ENCODE measurements at regions not wholly inside any gene's neighbourhood (a gene's known extent, or its start where the extent isn't known, plus 50 kb on each side); places are given as distances from the start of the nearest gene placed in this dataset.
"Not testable (repeated sequence)": the region's sequence is repeated elsewhere in the genome, so short reads cannot be mapped to it uniquely, and the experiment has no call there.

- no peak for ATAC-seq (ENCODE audit: low read depth in 2 of 2)
- Histone ChIP-seq H3K4me1 (ENCODE audit: control insufficient read depth, insufficient read depth, low read length, poor library complexity, severe bottlenecking) (no peaks in the 10 kb centered on the region), H3K4me3 (ENCODE audit: low read depth, low read length) (no peak overlapping the region), H3K27ac (ENCODE audit: insufficient read depth, low read length, poor library complexity, severe bottlenecking) (no peak overlapping the region), H3K36me3 (ENCODE audit: control insufficient read depth, insufficient read depth, low read length) (no peaks in the 10 kb centered on the region), H3K27me3 (ENCODE audit: control insufficient read depth, insufficient read depth, low read length) (peaks cover 8% of the 10 kb centered on the region), H3K9me3 (ENCODE audit: control insufficient read depth in 2 of 2, low read length in 2 of 2) (no peaks in the 10 kb centered on the region)
- no peak for DNase-seq
- Mint-ChIP-seq H3K27ac (no peak overlapping the region), H3K9me3 (peaks cover 0 to 3% (median 0%) of the 10 kb centered on the region in 7 donors), H3K4me1 (no peaks in the 10 kb centered on the region), H3K4me3 (no peak overlapping the region), H3K36me3 (no peaks in the 10 kb centered on the region), H3K27me3 (peaks cover 13% of the 10 kb centered on the region)
These were observed 184.6 kb upstream of the SRD5A2 start for GRCh38 chr2:31765078-31765945.

- Histone ChIP-seq H3K27me3 (ENCODE audit: control insufficient read depth, insufficient read depth, low read length) (peaks cover 8% of the 10 kb centered on the region), H3K9me3 (ENCODE audit: control insufficient read depth in 2 of 2, low read length in 2 of 2) (no peaks in the 10 kb centered on the region), H3K4me3 (ENCODE audit: low read depth, low read length) (no peak overlapping the region), H3K4me1 (ENCODE audit: control insufficient read depth, insufficient read depth, low read length, poor library complexity, severe bottlenecking) (no peaks in the 10 kb centered on the region), H3K27ac (ENCODE audit: insufficient read depth, low read length, poor library complexity, severe bottlenecking) (no peak overlapping the region), H3K36me3 (ENCODE audit: control insufficient read depth, insufficient read depth, low read length) (no peaks in the 10 kb centered on the region)
- Mint-ChIP-seq H3K27me3 (peaks cover 13% of the 10 kb centered on the region), H3K4me1 (no peaks in the 10 kb centered on the region), H3K36me3 (no peaks in the 10 kb centered on the region), H3K4me3 (no peak overlapping the region), H3K9me3 (peaks cover 0 to 3% (median 0%) of the 10 kb centered on the region in 7 donors), H3K27ac (no peak overlapping the region)
- no peak for DNase-seq
- ATAC-seq (ENCODE audit: low read depth in 2 of 2), result no peak
These were observed 183.4 kb upstream of the SRD5A2 start for GRCh38 chr2:31764169-31764568.

- no peak overlapping the region for H3K4me3 Mint-ChIP-seq
- Histone ChIP-seq H3K4me3 (ENCODE audit: low read depth, low read length) (no peak overlapping the region), H3K9me3 (ENCODE audit: control insufficient read depth in 2 of 2, low read length in 2 of 2) (no peaks in the 10 kb centered on the region), H3K27ac (ENCODE audit: insufficient read depth, low read length, poor library complexity, severe bottlenecking) (no peak overlapping the region), H3K27me3 (ENCODE audit: control insufficient read depth, insufficient read depth, low read length) (peaks cover 8% of the 10 kb centered on the region), H3K36me3 (ENCODE audit: control insufficient read depth, insufficient read depth, low read length) (no peaks in the 10 kb centered on the region), H3K4me1 (ENCODE audit: control insufficient read depth, insufficient read depth, low read length, poor library complexity, severe bottlenecking) (no peaks in the 10 kb centered on the region)
- no peaks in the 10 kb centered on the region for H3K36me3 Mint-ChIP-seq
- no peak for ATAC-seq (ENCODE audit: low read depth in 2 of 2)
- peaks cover 18% of the 10 kb centered on the region for H3K27me3 Mint-ChIP-seq
- no peak for DNase-seq
- H3K9me3 Mint-ChIP-seq, result peaks cover 0 to 4% (median 0%) of the 10 kb centered on the region in 7 donors
- peak overlapping the region in 1 of 3 donors; percentile 61 for H3K27ac Mint-ChIP-seq
- H3K4me1 Mint-ChIP-seq, result no peaks in the 10 kb centered on the region
These were observed 181.3 kb upstream of the SRD5A2 start for GRCh38 chr2:31762085-31762484.

GRCh38 chr2:31757351-31757750 is 176.6 kb upstream of the SRD5A2 start:
- Mint-ChIP-seq H3K27me3 (peaks cover 13% of the 10 kb centered on the region), H3K9me3 (peaks cover 0 to 12% (median 7%) of the 10 kb centered on the region in 7 donors)
- H3K27ac Mint-ChIP-seq; H3K27ac ChIP-seq (ENCODE audit: insufficient read depth, low read length, poor library complexity, severe bottlenecking); H3K27me3 ChIP-seq (ENCODE audit: control insufficient read depth, insufficient read depth, low read length); H3K4me1 ChIP-seq (ENCODE audit: control insufficient read depth, insufficient read depth, low read length, poor library complexity, severe bottlenecking); H3K9me3 ChIP-seq (ENCODE audit: control insufficient read depth in 2 of 2, low read length in 2 of 2); H3K4me3 Mint-ChIP-seq; DNase-seq; H3K4me1 Mint-ChIP-seq; H3K36me3 Mint-ChIP-seq; H3K4me3 ChIP-seq (ENCODE audit: low read depth, low read length); H3K36me3 ChIP-seq (ENCODE audit: control insufficient read depth, insufficient read depth, low read length); ATAC-seq (ENCODE audit: low read depth in 2 of 2): not testable (repeated sequence)

GRCh38 chr2:31748746-31749145 is 168.0 kb upstream of the SRD5A2 start:
- not testable (repeated sequence) for DNase-seq; H3K27ac ChIP-seq (ENCODE audit: insufficient read depth, low read length, poor library complexity, severe bottlenecking); H3K4me1 ChIP-seq (ENCODE audit: control insufficient read depth, insufficient read depth, low read length, poor library complexity, severe bottlenecking); H3K36me3 Mint-ChIP-seq; H3K27ac Mint-ChIP-seq; H3K36me3 ChIP-seq (ENCODE audit: control insufficient read depth, insufficient read depth, low read length); H3K4me3 ChIP-seq (ENCODE audit: low read depth, low read length); H3K4me3 Mint-ChIP-seq; H3K27me3 ChIP-seq (ENCODE audit: control insufficient read depth, insufficient read depth, low read length); ATAC-seq (ENCODE audit: low read depth in 2 of 2); H3K4me1 Mint-ChIP-seq
- Mint-ChIP-seq H3K27me3 (peaks cover 20% of the 10 kb centered on the region), H3K9me3 (peaks cover 0 to 29% (median 7%) of the 10 kb centered on the region in 7 donors)
- peaks cover 0 to 10% of the 10 kb centered on the region in 2 experiments for H3K9me3 ChIP-seq (ENCODE audit: control insufficient read depth in 2 of 2, low read length in 2 of 2)

GRCh38 chr2:31748041-31748440 is 167.3 kb upstream of the SRD5A2 start:
- peaks cover 22% of the 10 kb centered on the region for H3K27me3 Mint-ChIP-seq
- Histone ChIP-seq H3K27me3 (ENCODE audit: control insufficient read depth, insufficient read depth, low read length) (peaks cover 4% of the 10 kb centered on the region), H3K4me1 (ENCODE audit: control insufficient read depth, insufficient read depth, low read length, poor library complexity, severe bottlenecking) (no peaks in the 10 kb centered on the region), H3K36me3 (ENCODE audit: control insufficient read depth, insufficient read depth, low read length) (no peaks in the 10 kb centered on the region), H3K27ac (ENCODE audit: insufficient read depth, low read length, poor library complexity, severe bottlenecking) (no peak overlapping the region), H3K9me3 (ENCODE audit: control insufficient read depth in 2 of 2, low read length in 2 of 2) (peaks cover 0 to 10% of the 10 kb centered on the region in 2 experiments), H3K4me3 (ENCODE audit: low read depth, low read length) (no peak overlapping the region)
- H3K4me3 Mint-ChIP-seq, result no peak overlapping the region
- no peaks in the 10 kb centered on the region for H3K36me3 Mint-ChIP-seq
- no peaks in the 10 kb centered on the region for H3K4me1 Mint-ChIP-seq
- DNase-seq (no peak), ATAC-seq (ENCODE audit: low read depth in 2 of 2) (no peak)
- H3K27ac Mint-ChIP-seq, result no peak overlapping the region
- peaks cover 0 to 28% (median 8%) of the 10 kb centered on the region in 7 donors for H3K9me3 Mint-ChIP-seq

- Histone ChIP-seq H3K4me1 (ENCODE audit: control insufficient read depth, insufficient read depth, low read length, poor library complexity, severe bottlenecking) (no peaks in the 10 kb centered on the region), H3K36me3 (ENCODE audit: control insufficient read depth, insufficient read depth, low read length) (no peaks in the 10 kb centered on the region), H3K27me3 (ENCODE audit: control insufficient read depth, insufficient read depth, low read length) (no peaks in the 10 kb centered on the region), H3K9me3 (ENCODE audit: control insufficient read depth in 2 of 2, low read length in 2 of 2) (no peaks in the 10 kb centered on the region), H3K27ac (ENCODE audit: insufficient read depth, low read length, poor library complexity, severe bottlenecking) (no peak overlapping the region), H3K4me3 (ENCODE audit: low read depth, low read length) (no peak overlapping the region)
- Mint-ChIP-seq H3K9me3 (peaks cover 0 to 3% (median 0%) of the 10 kb centered on the region in 7 donors), H3K4me1 (no peaks in the 10 kb centered on the region), H3K36me3 (no peaks in the 10 kb centered on the region), H3K4me3 (no peak overlapping the region), H3K27ac (no peak overlapping the region), H3K27me3 (peaks cover 8% of the 10 kb centered on the region)
- DNase-seq (no peak), ATAC-seq (ENCODE audit: low read depth in 2 of 2) (no peak)
These were observed 158.4 kb upstream of the SRD5A2 start for GRCh38 chr2:31739161-31739560.

Measured in CD4-positive, CD25-positive, alpha-beta regulatory T cell (primary cell).